SK-N-SH treated with all-trans-retinoic acid at 6 μM for 48 hours (cell line): ENCODE measurements at regions not wholly inside any gene's neighbourhood (a gene's known extent, or its start where the extent isn't known, plus 50 kb on each side); places are given as distances from the start of the nearest gene placed in this dataset.

ENCODE experiments used
- ATAC-seq: fragments of 200-7000 bp; cut with Tn5 transposase; 3 replicates; pipeline ENCODE4 v1.9.1; 2020; ENCODE audit warnings: mild to moderate bottlenecking, moderate library complexity
- ARNTL ChIP-seq: fragments of 450-650 bp; formaldehyde crosslinking; IDR thresholded peaks from 2 replicates; pipeline ENCODE4 v1.5.0; 2020; ENCODE audit warnings: low read depth, mild to moderate bottlenecking, moderate library complexity, borderline replicate concordance
- BACH2 ChIP-seq: fragments of 250-450 bp; sonication (Bioruptor Pico); IDR thresholded peaks from 2 replicates; pipeline ENCODE4 v1.9.0; 2021; ENCODE audit warnings: mild to moderate bottlenecking, borderline replicate concordance
- CREB5 ChIP-seq: fragments of 250-450 bp; sonication (Bioruptor Pico); IDR thresholded peaks from 2 replicates; pipeline ENCODE4 v1.5.1; 2020; ENCODE audit warnings: low read depth, mild to moderate bottlenecking, moderate library complexity
- CSDC2 ChIP-seq: fragments of 250-450 bp; sonication (Bioruptor Pico); IDR thresholded peaks from 2 replicates; pipeline ENCODE4 v1.5.0; 2020; ENCODE audit warnings: mild to moderate bottlenecking, moderate library complexity
- CSRNP3 ChIP-seq: fragments of 250-450 bp; sonication (Bioruptor Pico); IDR thresholded peaks from 2 replicates; pipeline ENCODE4 v1.5.1; 2021; ENCODE audit warnings: mild to moderate bottlenecking, moderate library complexity
- ESRRG ChIP-seq: fragments of 250-450 bp; sonication (Bioruptor Pico); IDR thresholded peaks from 2 replicates; pipeline ENCODE4 v1.6.1; 2021; ENCODE audit warnings: mild to moderate bottlenecking
- GLIS3 ChIP-seq: fragments of 250-450 bp; sonication (Bioruptor Pico); IDR thresholded peaks from 2 replicates; pipeline ENCODE4 v1.5.0; 2020; ENCODE audit warnings: mild to moderate bottlenecking, moderate library complexity
- ISL1 ChIP-seq: fragments of 250-450 bp; sonication (Bioruptor Pico); IDR thresholded peaks from 2 replicates; pipeline ENCODE4 v2.1.2; 2022; ENCODE audit warnings: mild to moderate bottlenecking, moderate library complexity
- OSR1 ChIP-seq: fragments of 250-450 bp; sonication (Bioruptor Pico); IDR thresholded peaks from 2 replicates; pipeline ENCODE4 v1.8.0; 2022; ENCODE audit warnings: moderate library complexity, mild to moderate bottlenecking, inconsistent platforms
- POU6F1 ChIP-seq: fragments of 250-450 bp; sonication (Bioruptor Pico); IDR thresholded peaks from 2 replicates; pipeline ENCODE4 v1.8.0; 2021; ENCODE audit warnings: low read depth, mild to moderate bottlenecking, moderate library complexity, borderline replicate concordance
- PPARA ChIP-seq: fragments of 250-450 bp; sonication (Bioruptor Pico); IDR thresholded peaks from 2 replicates; pipeline ENCODE4 v1.5.0; 2020; ENCODE audit warnings: mild to moderate bottlenecking, borderline replicate concordance
- RARB ChIP-seq: fragments of 250-450 bp; sonication (Bioruptor Pico); IDR thresholded peaks from 2 replicates; pipeline ENCODE4 v1.8.0; 2021; ENCODE audit warnings: mild to moderate bottlenecking, moderate library complexity
- TCF4 ChIP-seq: fragments of 250-450 bp; sonication (Bioruptor Pico); IDR thresholded peaks from 2 replicates; pipeline ENCODE4 v1.8.0; 2021; ENCODE audit warnings: mild to moderate bottlenecking, moderate library complexity, borderline replicate concordance
- TOX ChIP-seq: fragments of 250-450 bp; sonication (Bioruptor Pico); IDR thresholded peaks from 2 replicates; pipeline ENCODE4 v1.8.0; 2021; ENCODE audit warnings: mild to moderate bottlenecking, moderate library complexity, borderline replicate concordance
- TSHZ2 ChIP-seq: fragments of 250-450 bp; sonication (Bioruptor Pico); IDR thresholded peaks from 2 replicates; pipeline ENCODE4 v1.5.0; 2020; ENCODE audit warnings: mild to moderate bottlenecking, moderate library complexity
- ZC3H10 ChIP-seq: fragments of 250-450 bp; sonication (Bioruptor Pico); IDR thresholded peaks from 2 replicates; pipeline ENCODE4 v1.5.1; 2021; ENCODE audit warnings: mild to moderate bottlenecking, moderate library complexity
- ZFP3 ChIP-seq: fragments of 250-450 bp; sonication (Bioruptor Pico); IDR thresholded peaks from 2 replicates; pipeline ENCODE4 v1.5.0; 2020; ENCODE audit warnings: mild to moderate bottlenecking, moderate library complexity
- ZFP30 ChIP-seq: fragments of 450-650 bp; formaldehyde crosslinking; IDR thresholded peaks from 2 replicates; pipeline ENCODE4 v1.5.0; 2022; ENCODE audit warnings: mild to moderate bottlenecking, moderate library complexity
- ZNF565 ChIP-seq: fragments of 450-650 bp; formaldehyde crosslinking; conservative IDR thresholded peaks from 2 replicates; pipeline ENCODE4 v1.5.0; 2020; ENCODE audit warnings: low read depth, mild to moderate bottlenecking, moderate library complexity
- ZNF70 ChIP-seq: fragments of 450-650 bp; formaldehyde crosslinking; IDR thresholded peaks from 2 replicates; pipeline ENCODE4 v1.5.0; 2020; ENCODE audit warnings: mild to moderate bottlenecking, moderate library complexity
- ZNF8 ChIP-seq: fragments of 450-650 bp; formaldehyde crosslinking; IDR thresholded peaks from 2 replicates; pipeline ENCODE4 v1.5.0; 2020; ENCODE audit warnings: mild to moderate bottlenecking, moderate library complexity

- no peak for TF ChIP-seq BACH2 (CRISPR knock-in tag)
- no peak for ATAC-seq
Measured at GRCh38 chr2:236748801-236749200, 179.2 kb downstream of the ACKR3 start.

GRCh38 chr2:236749346-236749745 lies 179.7 kb downstream of the ACKR3 start:
- TF ChIP-seq CSRNP3 (CRISPR knock-in tag) = no peak
- TF ChIP-seq ZNF70 (CRISPR knock-in tag) = no peak
- ATAC-seq = no peak

GRCh38 chr2:236752096-236752495 lies 182.5 kb downstream of the ACKR3 start:
- ATAC-seq = no peak
- TF ChIP-seq ZC3H10 (CRISPR knock-in tag) (no peak), ARNTL (CRISPR knock-in tag) (no peak), TCF4 (CRISPR knock-in tag) (no peak), ZFP3 (CRISPR knock-in tag) (no peak), ZNF70 (CRISPR knock-in tag) (no peak), ZNF8 (CRISPR knock-in tag) (no peak), TOX (no peak), OSR1 (CRISPR knock-in tag) (no peak), PPARA (CRISPR knock-in tag) (no peak), ZFP30 (no peak), CREB5 (no peak), TSHZ2 (no peak), CSRNP3 (CRISPR knock-in tag) (no peak), ISL1 (CRISPR knock-in tag) (no peak)

- no peak for ATAC-seq
- TF ChIP-seq ARNTL (CRISPR knock-in tag) (no peak), ESRRG (CRISPR knock-in tag) (no peak), CSDC2 (CRISPR knock-in tag) (no peak), RARB (CRISPR knock-in tag) (no peak), ZNF8 (CRISPR knock-in tag) (no peak), ZC3H10 (CRISPR knock-in tag) (no peak), TOX (no peak), ZFP3 (CRISPR knock-in tag) (no peak), ZNF70 (CRISPR knock-in tag) (no peak), POU6F1 (CRISPR knock-in tag) (no peak), CREB5 (no peak), GLIS3 (CRISPR knock-in tag) (no peak), ZNF565 (CRISPR knock-in tag) (no peak), TCF4 (CRISPR knock-in tag) (no peak)
Measured at GRCh38 chr2:236753606-236754270, 184.1 kb downstream of the ACKR3 start.
